ENCODE measurements at regions not wholly inside any gene's neighbourhood (a gene's known extent, or its start where the extent isn't known, plus 50 kb on each side); places are given as distances from the start of the nearest gene placed in this dataset.

GRCh38 chr16:49923411-49923810 lies 67.5 kb upstream of the ZNF423 start:
- Mint-ChIP-seq H3K27me3 (ENCODE audit: low read depth) (peaks cover 15% of the 10 kb centered on the region), H3K9me3 (no peaks in the 10 kb centered on the region), H3K4me1 (peaks cover 5% of the 10 kb centered on the region), H3K27ac (ENCODE audit: unreplicated experiment) (no peak overlapping the region), H3K36me3 (ENCODE audit: low read depth) (no peaks in the 10 kb centered on the region), H3K4me3 (no peak overlapping the region)
- DNase-seq (ENCODE audit: low read depth, low spot score): no peak
- TF ChIP-seq CTCF (conservative IDR thresholded peaks at IDR 0.05): no peak

GRCh38 chr16:49924078-49924477 lies 68.2 kb upstream of the ZNF423 start:
- no peaks in the 10 kb centered on the region for H3K9me3 Mint-ChIP-seq
- no peak overlapping the region for H3K27ac Mint-ChIP-seq (ENCODE audit: unreplicated experiment)
- peaks cover 15% of the 10 kb centered on the region for H3K27me3 Mint-ChIP-seq (ENCODE audit: low read depth)
- H3K36me3 Mint-ChIP-seq (ENCODE audit: low read depth): no peaks in the 10 kb centered on the region
- no peak for TF ChIP-seq CTCF (conservative IDR thresholded peaks at IDR 0.05)
- H3K4me1 Mint-ChIP-seq: peaks cover 5% of the 10 kb centered on the region
- no peak overlapping the region for H3K4me3 Mint-ChIP-seq
- no peak for DNase-seq (ENCODE audit: low read depth, low spot score)

- no peak overlapping the region for H3K4me3 Mint-ChIP-seq
- no peaks in the 10 kb centered on the region for H3K36me3 Mint-ChIP-seq (ENCODE audit: low read depth)
- H3K27ac Mint-ChIP-seq (ENCODE audit: unreplicated experiment): no peak overlapping the region
- no peaks in the 10 kb centered on the region for H3K9me3 Mint-ChIP-seq
- no peak for DNase-seq (ENCODE audit: low read depth, low spot score)
- H3K27me3 Mint-ChIP-seq (ENCODE audit: low read depth): peaks cover 15% of the 10 kb centered on the region
- TF ChIP-seq CTCF (conservative IDR thresholded peaks at IDR 0.05): no peak
- H3K4me1 Mint-ChIP-seq: peaks cover under 1% of the 10 kb centered on the region
Observed at GRCh38 chr16:49926941-49927340, 71.0 kb upstream of the ZNF423 start.

- H3K27ac Mint-ChIP-seq (ENCODE audit: unreplicated experiment): no peak overlapping the region
- no peak overlapping the region for H3K4me3 Mint-ChIP-seq
- peaks cover 12% of the 10 kb centered on the region for H3K27me3 Mint-ChIP-seq (ENCODE audit: low read depth)
- no peaks in the 10 kb centered on the region for H3K36me3 Mint-ChIP-seq (ENCODE audit: low read depth)
- no peak for TF ChIP-seq CTCF (conservative IDR thresholded peaks at IDR 0.05)
- DNase-seq (ENCODE audit: low read depth, low spot score): no peak
- peaks cover 8% of the 10 kb centered on the region for H3K4me1 Mint-ChIP-seq
- no peaks in the 10 kb centered on the region for H3K9me3 Mint-ChIP-seq
Observed at GRCh38 chr16:49928176-49929041, 72.5 kb upstream of the ZNF423 start.

- no peaks in the 10 kb centered on the region for H3K9me3 Mint-ChIP-seq
- DNase-seq (ENCODE audit: low read depth, low spot score): no peak
- no peak for TF ChIP-seq CTCF (conservative IDR thresholded peaks at IDR 0.05)
- no peaks in the 10 kb centered on the region for H3K36me3 Mint-ChIP-seq (ENCODE audit: low read depth)
- no peak overlapping the region for H3K27ac Mint-ChIP-seq (ENCODE audit: unreplicated experiment)
- no peak overlapping the region for H3K4me3 Mint-ChIP-seq
- H3K4me1 Mint-ChIP-seq: peaks cover 8% of the 10 kb centered on the region
- peaks cover 10% of the 10 kb centered on the region for H3K27me3 Mint-ChIP-seq (ENCODE audit: low read depth)
Observed at GRCh38 chr16:49929626-49930025, 73.7 kb upstream of the ZNF423 start.
